Karpas-422 (cell line): ENCODE measurements at regions not wholly inside any gene's neighbourhood (a gene's known extent, or its start where the extent isn't known, plus 50 kb on each side); places are given as distances from the start of the nearest gene placed in this dataset.

ENCODE experiments used
- DNase-seq: peaks from one replicate; pipeline ENCODE4 v3.0.0-alpha.2; 2015
- H2AFZ ChIP-seq: fragments of 200-600 bp; sonication (generic); 2 replicates; pipeline ENCODE4 v1.6.1; 2014; ENCODE audit warnings: antibody characterized with exemption, low read length, mixed read lengths
- H3K27ac ChIP-seq: fragments of 200-600 bp; sonication (generic); 2 replicates; pipeline ENCODE4 v1.5.1; 2014; ENCODE audit warnings: mild to moderate bottlenecking, low read length, moderate library complexity
- H3K27me3 ChIP-seq: fragments of 200-600 bp; sonication (generic); 2 replicates; pipeline ENCODE4 v1.6.1; 2014; ENCODE audit warnings: low read length, mixed read lengths
- H3K36me3 ChIP-seq: fragments of 200-600 bp; sonication (generic); 2 replicates; pipeline ENCODE4 v1.6.1; 2014; ENCODE audit warnings: low read length, mixed read lengths; ENCODE audit not compliant: insufficient read depth
- H3K4me1 ChIP-seq: fragments of 200-600 bp; sonication (generic); 2 replicates; pipeline ENCODE4 v1.6.1; 2014; ENCODE audit warnings: mild to moderate bottlenecking, low read length, mixed read lengths
- H3K4me2 ChIP-seq: fragments of 200-600 bp; sonication (generic); 2 replicates; pipeline ENCODE4 v1.6.1; 2014; ENCODE audit warnings: low read length, low read depth, mild to moderate bottlenecking; ENCODE audit not compliant: poor library complexity, severe bottlenecking
- H3K4me3 ChIP-seq: fragments of 200-600 bp; sonication (generic); 2 replicates; pipeline ENCODE4 v1.5.1; 2014; ENCODE audit warnings: mild to moderate bottlenecking, antibody characterized with exemption, low read length, mixed read lengths
- H3K79me2 ChIP-seq: fragments of 200-600 bp; sonication (generic); 2 replicates; pipeline ENCODE4 v1.6.1; 2014; ENCODE audit warnings: mild to moderate bottlenecking, low read length, mixed read lengths
- H3K9ac ChIP-seq: fragments of 200-600 bp; sonication (generic); 2 replicates; pipeline ENCODE4 v1.6.0; 2014; ENCODE audit warnings: low read length
- H3K9me2 ChIP-seq: fragments of 200-600 bp; sonication (generic), shearing (Covaris generic); replicated peaks from 2 replicates; pipeline ENCODE4 v1.6.0; 2014; ENCODE audit warnings: mild to moderate bottlenecking, low read length, moderate library complexity; ENCODE audit not compliant: insufficient read depth
- H3K9me3 ChIP-seq: fragments of 300-700, 200-600 bp; sonication (generic); 2 replicates; pipeline ENCODE4 v1.6.1; 2014; ENCODE audit warnings: low read length, mixed read lengths
- H4K20me1 ChIP-seq: fragments of 200-600 bp; sonication (generic); 2 replicates; pipeline ENCODE4 v1.6.1; 2014; ENCODE audit warnings: mild to moderate bottlenecking, antibody characterized with exemption, low read length, low read depth; ENCODE audit not compliant: insufficient read depth

- Histone ChIP-seq H3K36me3 (no peaks in the 10 kb centered on the region), H3K27ac (no peak overlapping the region), H2AFZ (no peak overlapping the region), H3K9me3 (no peaks in the 10 kb centered on the region), H3K4me2 (no peak overlapping the region), H4K20me1 (no peaks in the 10 kb centered on the region; the same call in 1 of the 2 replicates), H3K9me2 (no peaks in the 10 kb centered on the region), H3K79me2 (no peaks in the 10 kb centered on the region), H3K27me3 (no peaks in the 10 kb centered on the region), H3K4me1 (no peaks in the 10 kb centered on the region), H3K9ac (no peak overlapping the region), H3K4me3 (no peak overlapping the region)
- DNase-seq, result no peak
Measured at GRCh38 chr20:40262219-40262618, 426.8 kb downstream of the MAFB start.

- DNase-seq, result no peak
- Histone ChIP-seq H3K9ac (no peak overlapping the region), H3K27ac (no peak overlapping the region), H3K4me1 (no peaks in the 10 kb centered on the region), H4K20me1 (no peaks in the 10 kb centered on the region), H3K27me3 (no peaks in the 10 kb centered on the region), H3K79me2 (no peaks in the 10 kb centered on the region), H3K4me3 (no peak overlapping the region), H3K9me2 (no peaks in the 10 kb centered on the region), H2AFZ (no peak overlapping the region), H3K36me3 (no peaks in the 10 kb centered on the region), H3K9me3 (no peaks in the 10 kb centered on the region), H3K4me2 (no peak overlapping the region)
Measured at GRCh38 chr20:40258931-40259330, 430.1 kb downstream of the MAFB start.

GRCh38 chr20:40257763-40258162, 431.3 kb downstream of the MAFB start:
- Histone ChIP-seq H3K9ac (no peak overlapping the region), H3K9me2 (no peaks in the 10 kb centered on the region), H3K27ac (no peak overlapping the region), H3K4me1 (no peaks in the 10 kb centered on the region), H3K36me3 (no peaks in the 10 kb centered on the region), H3K79me2 (no peaks in the 10 kb centered on the region), H4K20me1 (no peaks in the 10 kb centered on the region), H3K9me3 (no peaks in the 10 kb centered on the region), H3K4me3 (no peak overlapping the region), H3K27me3 (no peaks in the 10 kb centered on the region), H2AFZ (no peak overlapping the region), H3K4me2 (no peak overlapping the region)
- DNase-seq, result no peak

GRCh38 chr20:40255365-40255764, 433.7 kb downstream of the MAFB start:
- H2AFZ ChIP-seq, result no peak overlapping the region
- DNase-seq, result no peak
- no peaks in the 10 kb centered on the region for H3K9me2 ChIP-seq
- no peak overlapping the region for H3K27ac ChIP-seq
- no peaks in the 10 kb centered on the region for H4K20me1 ChIP-seq
- no peaks in the 10 kb centered on the region for H3K27me3 ChIP-seq
- no peak overlapping the region for H3K9ac ChIP-seq
- no peak overlapping the region for H3K4me2 ChIP-seq
- no peaks in the 10 kb centered on the region for H3K79me2 ChIP-seq
- no peaks in the 10 kb centered on the region for H3K9me3 ChIP-seq
- no peak overlapping the region for H3K4me3 ChIP-seq
- H3K4me1 ChIP-seq, result no peaks in the 10 kb centered on the region
- no peaks in the 10 kb centered on the region for H3K36me3 ChIP-seq

- Histone ChIP-seq H3K4me2 (no peak overlapping the region), H3K4me3 (no peak overlapping the region), H3K9me2 (no peaks in the 10 kb centered on the region), H3K9me3 (no peaks in the 10 kb centered on the region), H3K36me3 (no peaks in the 10 kb centered on the region), H2AFZ (no peak overlapping the region), H3K9ac (no peak overlapping the region), H3K27me3 (no peaks in the 10 kb centered on the region), H3K79me2 (no peaks in the 10 kb centered on the region), H3K4me1 (no peaks in the 10 kb centered on the region), H3K27ac (no peak overlapping the region), H4K20me1 (no peaks in the 10 kb centered on the region)
- DNase-seq, result no peak
Measured at GRCh38 chr20:40254023-40254772, 434.8 kb downstream of the MAFB start.

GRCh38 chr20:40251284-40251932, 437.6 kb downstream of the MAFB start:
- no peaks in the 10 kb centered on the region for H3K9me3 ChIP-seq
- H3K9me2 ChIP-seq, result no peaks in the 10 kb centered on the region
- no peak overlapping the region for H3K9ac ChIP-seq
- no peaks in the 10 kb centered on the region for H3K79me2 ChIP-seq
- H3K4me3 ChIP-seq, result no peak overlapping the region
- H4K20me1 ChIP-seq, result no peaks in the 10 kb centered on the region
- H3K4me2 ChIP-seq, result no peak overlapping the region
- H3K4me1 ChIP-seq, result no peaks in the 10 kb centered on the region
- no peak overlapping the region for H3K27ac ChIP-seq
- peak; percentile 64 for DNase-seq
- no peak overlapping the region for H2AFZ ChIP-seq
- no peaks in the 10 kb centered on the region for H3K27me3 ChIP-seq
- no peaks in the 10 kb centered on the region for H3K36me3 ChIP-seq

- Histone ChIP-seq H2AFZ (no peak overlapping the region), H3K36me3 (no peaks in the 10 kb centered on the region)
Measured at GRCh38 chr20:40249805-40250204, 439.2 kb downstream of the MAFB start.

GRCh38 chr20:40245829-40246228, 443.2 kb downstream of the MAFB start:
- no peak overlapping the region for H3K9ac ChIP-seq
- H3K4me2 ChIP-seq, result no peak overlapping the region
- H3K4me3 ChIP-seq, result no peak overlapping the region
- H2AFZ ChIP-seq, result no peak overlapping the region
- H3K79me2 ChIP-seq, result no peaks in the 10 kb centered on the region
- H3K9me3 ChIP-seq, result no peaks in the 10 kb centered on the region
- DNase-seq, result no peak
- H4K20me1 ChIP-seq, result no peaks in the 10 kb centered on the region
- no peaks in the 10 kb centered on the region for H3K36me3 ChIP-seq
- H3K4me1 ChIP-seq, result no peaks in the 10 kb centered on the region
- H3K27ac ChIP-seq, result no peak overlapping the region
- H3K27me3 ChIP-seq, result no peaks in the 10 kb centered on the region
- no peaks in the 10 kb centered on the region for H3K9me2 ChIP-seq

More at GRCh38 chr20:40249805-40250204, 439.2 kb downstream of the MAFB start:
- Histone ChIP-seq H4K20me1 (no peaks in the 10 kb centered on the region), H3K4me3 (no peak overlapping the region), H3K27me3 (no peaks in the 10 kb centered on the region), H3K27ac (no peak overlapping the region), H3K9me3 (no peaks in the 10 kb centered on the region), H3K79me2 (no peaks in the 10 kb centered on the region), H3K9me2 (no peaks in the 10 kb centered on the region), H3K4me2 (no peak overlapping the region), H3K4me1 (no peaks in the 10 kb centered on the region), H3K9ac (no peak overlapping the region)
- DNase-seq, result no peak
